ENCODE measurements at regions not wholly inside any gene's neighbourhood (a gene's known extent, or its start where the extent isn't known, plus 50 kb on each side); places are given as distances from the start of the nearest gene placed in this dataset.

- TF ChIP-seq ELF4 (IDR thresholded peaks at IDR 0.05) (no peak), ARNT (IDR thresholded peaks at IDR 0.05) (no peak), CTBP1 (IDR thresholded peaks at IDR 0.05; ENCODE audit: borderline replicate concordance) (no peak), FOXA1 (IDR thresholded peaks at IDR 0.05) (no peak), HDGF (IDR thresholded peaks at IDR 0.05; ENCODE audit: borderline replicate concordance) (no peak), NFRKB (IDR thresholded peaks at IDR 0.05) (no peak), SUZ12 (IDR thresholded peaks at IDR 0.05) (no peak), SP1 (IDR thresholded peaks at IDR 0.05) (no peak), BHLHE40 (IDR thresholded peaks at IDR 0.05; ENCODE audit: borderline replicate concordance) (no peak)
Observed at GRCh38 chr20:12159261-12159660, 241.6 kb downstream of the BTBD3 start.

All from HEK293T (cell line).